SIG-M5 treated with dmso at 0.1 percent for 504 hours (cell line): ENCODE measurements at regions not wholly inside any gene's neighbourhood (a gene's known extent, or its start where the extent isn't known, plus 50 kb on each side); places are given as distances from the start of the nearest gene placed in this dataset.
A peak's percentile ranks its signal among the peaks of the same experiment; 100 is the strongest.

Experiments used
- DNase-seq: peaks from one replicate; lab custom pipeline; 2025; ENCODE audit not compliant: unreplicated experiment; lab: John Stamatoyannopoulos, UW

- no peak for DNase-seq
These were observed 270.7 kb downstream of the HRH4 start for GRCh38 chr18:24731158-24731557.

DNA sequence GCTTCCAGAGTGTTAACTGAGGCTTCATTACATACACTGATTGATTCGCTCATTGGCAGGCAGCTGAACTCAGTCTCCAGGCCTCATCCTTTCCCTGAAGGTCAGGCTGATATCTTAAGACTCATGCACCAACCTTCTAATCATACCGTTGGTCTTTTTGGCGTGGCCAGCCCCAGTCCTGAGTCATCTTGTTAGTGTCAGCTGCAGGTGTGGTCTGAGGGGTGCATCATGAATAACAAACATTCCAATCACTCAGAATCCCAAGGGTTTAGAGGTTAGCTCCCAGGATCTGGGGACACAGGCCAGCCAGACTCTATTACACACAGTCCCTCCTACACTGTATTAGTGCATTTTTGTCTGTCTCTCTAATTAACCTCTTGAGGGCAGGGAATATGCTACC lies 271.5 kb downstream of the HRH4 start:
- no peak for DNase-seq

DNA sequence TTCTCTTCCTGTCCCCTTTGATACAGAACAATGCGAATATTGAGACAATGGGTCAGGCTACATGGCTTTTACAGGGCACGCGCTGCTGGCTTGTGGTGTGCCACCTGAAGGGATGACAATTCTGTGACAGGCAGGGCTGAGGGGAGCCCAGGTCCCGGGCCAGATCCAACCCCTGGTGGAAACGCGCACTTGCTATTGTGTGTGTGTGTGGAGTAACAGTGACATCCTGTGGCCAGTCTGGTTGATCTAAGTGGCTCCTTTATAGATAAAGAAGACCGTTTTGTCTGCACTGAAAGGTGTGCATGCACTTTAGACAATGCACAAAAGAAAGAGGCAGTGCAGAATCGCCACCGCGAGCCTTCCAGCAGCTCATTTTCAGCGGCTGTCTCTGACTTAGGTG lies 273.6 kb downstream of the HRH4 start:
- DNase-seq = peak; percentile 0

DNA sequence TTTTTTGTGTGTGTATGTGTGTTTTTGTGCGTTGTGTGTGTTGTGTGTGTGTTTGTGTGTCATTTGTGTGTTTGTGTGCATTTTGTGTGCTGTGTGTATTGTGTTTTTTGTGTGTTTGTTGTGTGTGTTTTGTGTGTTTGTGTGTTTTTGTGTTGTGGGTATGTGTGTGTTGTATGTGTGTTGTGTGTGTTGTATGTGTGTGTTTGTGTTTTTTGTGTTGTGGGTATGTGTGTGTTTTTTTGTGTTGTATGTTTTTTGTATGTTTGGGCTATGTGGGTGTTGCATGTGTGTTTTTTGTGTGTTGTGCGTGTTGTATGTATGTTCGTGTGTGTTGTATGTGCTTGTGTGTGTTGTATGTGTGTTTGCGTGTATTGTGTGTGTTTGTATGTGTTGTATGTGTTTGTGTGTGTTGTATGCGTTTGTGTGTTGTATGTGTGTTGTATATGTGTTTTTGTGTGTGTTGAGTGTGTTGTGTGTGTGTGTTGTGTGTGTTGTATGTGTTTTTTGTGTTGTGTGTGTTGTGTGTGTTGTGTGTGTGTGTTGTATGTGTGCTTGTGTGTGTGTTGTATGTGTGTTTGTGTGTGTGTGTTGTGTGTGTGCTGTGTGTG lies 275.3 kb downstream of the HRH4 start:
- no peak for DNase-seq

- no peak for DNase-seq
These were observed 276.4 kb downstream of the HRH4 start for GRCh38 chr18:24736662-24737330.

DNA sequence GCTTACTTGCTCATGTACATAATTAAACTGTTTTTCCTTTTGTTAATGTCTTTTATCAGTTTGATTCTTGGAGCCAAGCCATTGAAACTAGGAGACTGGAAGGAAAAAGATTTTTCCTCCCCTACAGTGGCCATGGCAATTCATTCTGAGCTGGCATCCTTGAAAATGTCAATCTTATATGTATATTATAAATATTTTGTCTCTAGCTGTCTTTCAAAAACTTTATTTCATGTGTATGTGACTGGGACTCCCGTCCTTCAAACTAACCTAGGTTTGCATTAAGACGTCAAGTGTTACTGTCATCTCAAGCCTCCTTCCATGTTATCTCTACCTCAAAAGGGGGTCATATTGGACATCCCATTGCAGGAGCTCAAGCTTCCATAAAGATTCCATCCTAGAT lies 280.4 kb downstream of the HRH4 start:
- no peak for DNase-seq

GRCh38 chr18:24741321-24741720 lies 280.9 kb downstream of the HRH4 start:
- no peak for DNase-seq

- no peak for DNase-seq
These were observed 281.7 kb downstream of the HRH4 start for GRCh38 chr18:24741965-24742724.

- no peak for DNase-seq
These were observed 294.3 kb downstream of the HRH4 start for GRCh38 chr18:24754583-24755253.

GRCh38 chr18:24756385-24756784 lies 295.9 kb downstream of the HRH4 start:
- no peak for DNase-seq

GRCh38 chr18:24757134-24757533 lies 296.7 kb downstream of the HRH4 start:
- DNase-seq = no peak

GRCh38 chr18:24761765-24762164 lies 301.3 kb downstream of the HRH4 start:
- DNase-seq = no peak

- DNase-seq = no peak
These were observed 302.1 kb downstream of the HRH4 start for GRCh38 chr18:24762511-24762910.

GRCh38 chr18:24763765-24764513 lies 303.5 kb downstream of the HRH4 start:
- no peak for DNase-seq

DNA sequence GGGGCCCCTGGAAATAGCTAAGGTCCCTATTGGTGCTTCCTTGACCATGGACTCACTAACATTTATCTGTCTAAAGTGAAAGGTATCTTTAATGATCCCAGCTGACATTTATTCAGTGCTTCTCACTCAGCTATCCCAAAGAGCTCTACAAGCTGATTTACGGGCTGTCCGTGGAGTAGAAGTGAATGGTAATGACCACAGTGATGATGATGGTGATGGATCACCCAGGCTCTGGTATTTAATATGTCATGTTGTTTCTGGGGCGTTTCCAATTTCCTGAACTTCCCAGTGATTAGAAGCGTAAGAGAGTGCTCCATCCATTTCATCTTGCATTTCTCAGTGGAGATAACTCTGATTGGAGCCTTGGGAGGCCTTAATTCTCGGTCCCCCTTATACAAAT lies 304.3 kb downstream of the HRH4 start:
- no peak for DNase-seq

- DNase-seq = no peak
These were observed 305.9 kb downstream of the HRH4 start for GRCh38 chr18:24766376-24766775.

- DNase-seq = no peak
These were observed 310.0 kb downstream of the HRH4 start for GRCh38 chr18:24770311-24771024.

- DNase-seq = no peak
These were observed 310.9 kb downstream of the HRH4 start for GRCh38 chr18:24771300-24771699.

GRCh38 chr18:24773101-24773500 lies 312.7 kb downstream of the HRH4 start:
- no peak for DNase-seq

DNA sequence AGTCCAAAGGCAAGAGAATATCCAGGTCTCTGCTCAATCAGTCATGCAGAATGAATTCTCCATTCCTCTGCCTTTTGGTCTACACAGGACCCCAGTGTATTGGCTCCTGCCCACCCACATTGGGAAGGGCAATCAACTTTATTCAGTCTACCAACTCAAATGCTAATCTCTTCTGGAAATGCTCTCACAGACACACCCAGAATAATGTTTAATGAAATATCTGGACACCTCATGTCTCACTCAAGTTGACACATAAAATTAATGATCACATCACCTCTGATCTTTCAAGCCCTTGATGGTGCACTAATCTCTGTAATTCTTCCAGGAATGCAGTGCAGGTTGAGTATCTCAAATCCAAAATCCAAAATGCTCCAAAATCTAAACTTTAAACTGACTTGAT lies 315.6 kb downstream of the HRH4 start:
- DNase-seq = no peak
